ENCODE measurements at regions not wholly inside any gene's neighbourhood (a gene's known extent, or its start where the extent isn't known, plus 50 kb on each side); places are given as distances from the start of the nearest gene placed in this dataset.
"Not testable (repeated sequence)": the region's sequence is repeated elsewhere in the genome, so short reads cannot be mapped to it uniquely, and the experiment has no call there.

- Histone ChIP-seq H3K36me3 (ENCODE audit: control insufficient read depth, insufficient read depth, low read length) (no peaks in the 10 kb centered on the region), H3K9ac (ENCODE audit: low read length) (no peak overlapping the region), H3K4me1 (ENCODE audit: control insufficient read depth, insufficient read depth, low read length) (peaks cover 2% of the 10 kb centered on the region; the same call in 1 of the 2 replicates)
These were observed 628.3 kb upstream of the EPHA5 start for GRCh38 chr4:66298569-66298968.

GRCh38 chr4:66297703-66298102 lies 627.4 kb upstream of the EPHA5 start:
- H3K27ac ChIP-seq (ENCODE audit: low read depth, low read length): no peak overlapping the region
- H3K9ac ChIP-seq (ENCODE audit: low read length): no peak overlapping the region
- no peaks in the 10 kb centered on the region for H3K27me3 ChIP-seq (ENCODE audit: control insufficient read depth, insufficient read depth, low read length)
- H3K4me3 ChIP-seq (ENCODE audit: low read depth, low read length): no peak overlapping the region
- no peaks in the 10 kb centered on the region for H3K36me3 ChIP-seq (ENCODE audit: control insufficient read depth, insufficient read depth, low read length)
- H3K9me3 ChIP-seq (ENCODE audit: control insufficient read depth, insufficient read depth, low read depth, low read length): no peaks in the 10 kb centered on the region
- peaks cover 3% of the 10 kb centered on the region; the same call in 1 of the 2 replicates for H3K4me1 ChIP-seq (ENCODE audit: control insufficient read depth, insufficient read depth, low read length)

More at GRCh38 chr4:66298569-66298968, 628.3 kb upstream of the EPHA5 start:
- H3K27ac ChIP-seq (ENCODE audit: low read depth, low read length): no peak overlapping the region
- no peak overlapping the region for H3K4me3 ChIP-seq (ENCODE audit: low read depth, low read length)
- no peaks in the 10 kb centered on the region for H3K27me3 ChIP-seq (ENCODE audit: control insufficient read depth, insufficient read depth, low read length)
- no peaks in the 10 kb centered on the region for H3K9me3 ChIP-seq (ENCODE audit: control insufficient read depth, insufficient read depth, low read depth, low read length)

GRCh38 chr4:66294638-66295037 lies 624.3 kb upstream of the EPHA5 start:
- Histone ChIP-seq H3K36me3 (ENCODE audit: control insufficient read depth, insufficient read depth, low read length) (no peaks in the 10 kb centered on the region), H3K4me3 (ENCODE audit: low read depth, low read length) (no peak overlapping the region), H3K9me3 (ENCODE audit: control insufficient read depth, insufficient read depth, low read depth, low read length) (no peaks in the 10 kb centered on the region), H3K9ac (ENCODE audit: low read length) (no peak overlapping the region), H3K4me1 (ENCODE audit: control insufficient read depth, insufficient read depth, low read length) (peaks cover 3% of the 10 kb centered on the region; the same call in 1 of the 2 replicates), H3K27me3 (ENCODE audit: control insufficient read depth, insufficient read depth, low read length) (no peaks in the 10 kb centered on the region), H3K27ac (ENCODE audit: low read depth, low read length) (no peak overlapping the region)

- Histone ChIP-seq H3K4me3 (ENCODE audit: low read depth, low read length) (no peak overlapping the region), H3K9ac (ENCODE audit: low read length) (no peak overlapping the region), H3K27ac (ENCODE audit: low read depth, low read length) (no peak overlapping the region), H3K36me3 (ENCODE audit: control insufficient read depth, insufficient read depth, low read length) (no peaks in the 10 kb centered on the region), H3K27me3 (ENCODE audit: control insufficient read depth, insufficient read depth, low read length) (no peaks in the 10 kb centered on the region), H3K9me3 (ENCODE audit: control insufficient read depth, insufficient read depth, low read depth, low read length) (no peaks in the 10 kb centered on the region), H3K4me1 (ENCODE audit: control insufficient read depth, insufficient read depth, low read length) (no peaks in the 10 kb centered on the region)
These were observed 614.7 kb upstream of the EPHA5 start for GRCh38 chr4:66284991-66285451.

- no peaks in the 10 kb centered on the region for H3K9me3 ChIP-seq (ENCODE audit: control insufficient read depth, insufficient read depth, low read depth, low read length)
These were observed 608.8 kb upstream of the EPHA5 start for GRCh38 chr4:66279084-66279483.

GRCh38 chr4:66275411-66276038 lies 605.2 kb upstream of the EPHA5 start:
- H3K9me3 ChIP-seq (ENCODE audit: control insufficient read depth, insufficient read depth, low read depth, low read length): no peaks in the 10 kb centered on the region
- no peaks in the 10 kb centered on the region for H3K4me1 ChIP-seq (ENCODE audit: control insufficient read depth, insufficient read depth, low read length)
- H3K4me3 ChIP-seq (ENCODE audit: low read depth, low read length): no peak overlapping the region
- H3K9ac ChIP-seq (ENCODE audit: low read length): no peak overlapping the region
- no peak overlapping the region for H3K27ac ChIP-seq (ENCODE audit: low read depth, low read length)
- H3K36me3 ChIP-seq (ENCODE audit: control insufficient read depth, insufficient read depth, low read length): no peaks in the 10 kb centered on the region
- H3K27me3 ChIP-seq (ENCODE audit: control insufficient read depth, insufficient read depth, low read length): no peaks in the 10 kb centered on the region

More at GRCh38 chr4:66279084-66279483, 608.8 kb upstream of the EPHA5 start:
- Histone ChIP-seq H3K36me3 (ENCODE audit: control insufficient read depth, insufficient read depth, low read length) (no peaks in the 10 kb centered on the region), H3K9ac (ENCODE audit: low read length) (no peak overlapping the region), H3K27me3 (ENCODE audit: control insufficient read depth, insufficient read depth, low read length) (no peaks in the 10 kb centered on the region), H3K4me1 (ENCODE audit: control insufficient read depth, insufficient read depth, low read length) (no peaks in the 10 kb centered on the region), H3K27ac (ENCODE audit: low read depth, low read length) (no peak overlapping the region), H3K4me3 (ENCODE audit: low read depth, low read length) (no peak overlapping the region)

- Histone ChIP-seq H3K4me3 (ENCODE audit: low read depth, low read length) (no peak overlapping the region), H3K27ac (ENCODE audit: low read depth, low read length) (no peak overlapping the region), H3K27me3 (ENCODE audit: control insufficient read depth, insufficient read depth, low read length) (no peaks in the 10 kb centered on the region), H3K36me3 (ENCODE audit: control insufficient read depth, insufficient read depth, low read length) (no peaks in the 10 kb centered on the region), H3K9ac (ENCODE audit: low read length) (no peak overlapping the region), H3K9me3 (ENCODE audit: control insufficient read depth, insufficient read depth, low read depth, low read length) (no peaks in the 10 kb centered on the region), H3K4me1 (ENCODE audit: control insufficient read depth, insufficient read depth, low read length) (no peaks in the 10 kb centered on the region)
These were observed 602.8 kb upstream of the EPHA5 start for GRCh38 chr4:66273110-66273509.

GRCh38 chr4:66270356-66270755 lies 600.1 kb upstream of the EPHA5 start:
- H3K4me3 ChIP-seq (ENCODE audit: low read depth, low read length); H3K4me1 ChIP-seq (ENCODE audit: control insufficient read depth, insufficient read depth, low read length); H3K36me3 ChIP-seq (ENCODE audit: control insufficient read depth, insufficient read depth, low read length); H3K27ac ChIP-seq (ENCODE audit: low read depth, low read length); H3K9me3 ChIP-seq (ENCODE audit: control insufficient read depth, insufficient read depth, low read depth, low read length); H3K9ac ChIP-seq (ENCODE audit: low read length); H3K27me3 ChIP-seq (ENCODE audit: control insufficient read depth, insufficient read depth, low read length): not testable (repeated sequence)

- H3K9ac ChIP-seq (ENCODE audit: low read length); H3K27me3 ChIP-seq (ENCODE audit: control insufficient read depth, insufficient read depth, low read length); H3K9me3 ChIP-seq (ENCODE audit: control insufficient read depth, insufficient read depth, low read depth, low read length); H3K4me3 ChIP-seq (ENCODE audit: low read depth, low read length); H3K36me3 ChIP-seq (ENCODE audit: control insufficient read depth, insufficient read depth, low read length); H3K4me1 ChIP-seq (ENCODE audit: control insufficient read depth, insufficient read depth, low read length); H3K27ac ChIP-seq (ENCODE audit: low read depth, low read length): not testable (repeated sequence)
These were observed 596.3 kb upstream of the EPHA5 start for GRCh38 chr4:66266554-66266953.

GRCh38 chr4:66266035-66266434 lies 595.7 kb upstream of the EPHA5 start:
- Histone ChIP-seq H3K27ac (ENCODE audit: low read depth, low read length) (no peak overlapping the region), H3K36me3 (ENCODE audit: control insufficient read depth, insufficient read depth, low read length) (no peaks in the 10 kb centered on the region), H3K4me1 (ENCODE audit: control insufficient read depth, insufficient read depth, low read length) (peaks cover 3% of the 10 kb centered on the region), H3K9ac (ENCODE audit: low read length) (no peak overlapping the region), H3K4me3 (ENCODE audit: low read depth, low read length) (no peak overlapping the region), H3K27me3 (ENCODE audit: control insufficient read depth, insufficient read depth, low read length) (no peaks in the 10 kb centered on the region), H3K9me3 (ENCODE audit: control insufficient read depth, insufficient read depth, low read depth, low read length) (no peaks in the 10 kb centered on the region)

GRCh38 chr4:66252291-66252690 lies 582.0 kb upstream of the EPHA5 start:
- Histone ChIP-seq H3K27ac (ENCODE audit: low read depth, low read length) (no peak overlapping the region), H3K9ac (ENCODE audit: low read length) (no peak overlapping the region), H3K36me3 (ENCODE audit: control insufficient read depth, insufficient read depth, low read length) (no peaks in the 10 kb centered on the region), H3K4me1 (ENCODE audit: control insufficient read depth, insufficient read depth, low read length) (no peaks in the 10 kb centered on the region), H3K9me3 (ENCODE audit: control insufficient read depth, insufficient read depth, low read depth, low read length) (no peaks in the 10 kb centered on the region), H3K27me3 (ENCODE audit: control insufficient read depth, insufficient read depth, low read length) (no peaks in the 10 kb centered on the region), H3K4me3 (ENCODE audit: low read depth, low read length) (no peak overlapping the region)
